H1 (cell line): ENCODE measurements at regions not wholly inside any gene's neighbourhood (a gene's known extent, or its start where the extent isn't known, plus 50 kb on each side); places are given as distances from the start of the nearest gene placed in this dataset.

Source experiments
- CREB1 ChIP-seq: IDR thresholded peaks from 2 replicates; pipeline ENCODE4 v1.6.1; 2012; ENCODE audit warnings: inconsistent platforms
- CTCF ChIP-seq, 3 experiments: IDR thresholded peaks; 1 replicate in 2 of 3; 2 replicates in 1 of 3; pipeline versions ENCODE4 v1.5.1 to v1.6.1; 2011; ENCODE audit warnings: low read length in 3 of 3, mild to moderate bottlenecking in 3 of 3, inconsistent platforms in 2 of 3, low read depth in 1 of 3, moderate library complexity in 1 of 3; ENCODE audit not compliant: insufficient read depth in 1 of 3; ENCODE audit errors: control extremely low read depth in 1 of 3
- EP300 ChIP-seq, 2 experiments: IDR thresholded peaks; 1 replicate in 1 of 2; 2 replicates in 1 of 2; pipeline ENCODE4 v1.6.1; 2011 to 2012; ENCODE audit warnings: low read depth in 2 of 2, low read length in 2 of 2, mild to moderate bottlenecking in 2 of 2, borderline replicate concordance in 1 of 2, inconsistent platforms in 1 of 2, moderate library complexity in 1 of 2
- HDAC6 ChIP-seq: IDR thresholded peaks from one replicate; pipeline ENCODE4 v1.7.1; 2012; ENCODE audit warnings: low read depth, mild to moderate bottlenecking, inconsistent platforms, low read length, moderate library complexity
- JUND ChIP-seq: IDR thresholded peaks from 2 replicates; pipeline ENCODE4 v1.6.1; 2011; ENCODE audit warnings: mild to moderate bottlenecking, improper control_type of control experiment, low read length
- NRF1 ChIP-seq: IDR thresholded peaks from 2 replicates; pipeline ENCODE4 v1.6.1; 2011; ENCODE audit warnings: mild to moderate bottlenecking, low read depth, low read length, improper control_type of control experiment
- PHF8 ChIP-seq: fragments of 200-600 bp; sonication (generic); conservative IDR thresholded peaks from 2 replicates; pipeline ENCODE4 v1.7.1; 2012; ENCODE audit warnings: low read depth, mild to moderate bottlenecking, inconsistent platforms, low read length, moderate library complexity
- POLR2A ChIP-seq, 2 experiments: IDR thresholded peaks; 1 replicate in 1 of 2; 2 replicates in 1 of 2; pipeline ENCODE4 v1.6.1; 2011; ENCODE audit warnings: low read depth in 2 of 2, low read length in 2 of 2, mild to moderate bottlenecking in 2 of 2; ENCODE audit errors: control extremely low read depth in 1 of 2
- POLR2AphosphoS5 ChIP-seq: IDR thresholded peaks from 2 replicates; pipeline ENCODE4 v1.6.1; 2011; ENCODE audit warnings: low read depth, low read length
- SP1 ChIP-seq: IDR thresholded peaks from 2 replicates; pipeline ENCODE4 v1.6.1; 2011; ENCODE audit warnings: low read depth, low read length
- SRF ChIP-seq: IDR thresholded peaks from 2 replicates; pipeline ENCODE4 v1.6.1; 2011; ENCODE audit warnings: mild to moderate bottlenecking, low read depth, low read length, moderate library complexity
- TF ChIP-seq, protein P1 (sequence below): IDR thresholded peaks from 2 replicates; pipeline ENCODE4 v1.6.1; 2012; ENCODE audit warnings: inconsistent platforms
- TF ChIP-seq, protein P2 (sequence below): fragments of 300-600 bp; sonication (generic); IDR thresholded peaks from 2 replicates; pipeline ENCODE4 v1.7.1; 2012; ENCODE audit warnings: low read length, moderate library complexity, mild to moderate bottlenecking, inconsistent platforms; ENCODE audit not compliant: insufficient replicate concordance

GRCh38 chr9:21585756-21586752, 103.9 kb upstream of the IFNE start:
- no peak for TF ChIP-seq PHF8
- TF ChIP-seq JUND = no peak
- no peak for TF ChIP-seq CREB1
- no peak for TF ChIP-seq NRF1
- TF ChIP-seq HDAC6 = no peak
- TF ChIP-seq POLR2A (IDR thresholded peaks at IDR 0.05; ENCODE audit: control extremely low read depth in 1 of 2, low read depth in 2 of 2, low read length in 2 of 2) = no peak
- TF ChIP-seq CTCF (IDR thresholded peaks at IDR 0.05; ENCODE audit: control extremely low read depth in 1 of 3, insufficient read depth in 1 of 3, low read depth in 1 of 3, low read length in 3 of 3) = no peak
- TF ChIP-seq POLR2AphosphoS5 = no peak
- TF ChIP-seq, protein P1, sequence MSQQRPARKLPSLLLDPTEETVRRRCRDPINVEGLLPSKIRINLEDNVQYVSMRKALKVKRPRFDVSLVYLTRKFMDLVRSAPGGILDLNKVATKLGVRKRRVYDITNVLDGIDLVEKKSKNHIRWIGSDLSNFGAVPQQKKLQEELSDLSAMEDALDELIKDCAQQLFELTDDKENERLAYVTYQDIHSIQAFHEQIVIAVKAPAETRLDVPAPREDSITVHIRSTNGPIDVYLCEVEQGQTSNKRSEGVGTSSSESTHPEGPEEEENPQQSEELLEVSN = no peak
- TF ChIP-seq EP300 (IDR thresholded peaks at IDR 0.05; ENCODE audit: borderline replicate concordance in 1 of 2, low read depth in 2 of 2, low read length in 2 of 2) = no peak
- TF ChIP-seq SRF = no peak
- TF ChIP-seq, protein P2, sequence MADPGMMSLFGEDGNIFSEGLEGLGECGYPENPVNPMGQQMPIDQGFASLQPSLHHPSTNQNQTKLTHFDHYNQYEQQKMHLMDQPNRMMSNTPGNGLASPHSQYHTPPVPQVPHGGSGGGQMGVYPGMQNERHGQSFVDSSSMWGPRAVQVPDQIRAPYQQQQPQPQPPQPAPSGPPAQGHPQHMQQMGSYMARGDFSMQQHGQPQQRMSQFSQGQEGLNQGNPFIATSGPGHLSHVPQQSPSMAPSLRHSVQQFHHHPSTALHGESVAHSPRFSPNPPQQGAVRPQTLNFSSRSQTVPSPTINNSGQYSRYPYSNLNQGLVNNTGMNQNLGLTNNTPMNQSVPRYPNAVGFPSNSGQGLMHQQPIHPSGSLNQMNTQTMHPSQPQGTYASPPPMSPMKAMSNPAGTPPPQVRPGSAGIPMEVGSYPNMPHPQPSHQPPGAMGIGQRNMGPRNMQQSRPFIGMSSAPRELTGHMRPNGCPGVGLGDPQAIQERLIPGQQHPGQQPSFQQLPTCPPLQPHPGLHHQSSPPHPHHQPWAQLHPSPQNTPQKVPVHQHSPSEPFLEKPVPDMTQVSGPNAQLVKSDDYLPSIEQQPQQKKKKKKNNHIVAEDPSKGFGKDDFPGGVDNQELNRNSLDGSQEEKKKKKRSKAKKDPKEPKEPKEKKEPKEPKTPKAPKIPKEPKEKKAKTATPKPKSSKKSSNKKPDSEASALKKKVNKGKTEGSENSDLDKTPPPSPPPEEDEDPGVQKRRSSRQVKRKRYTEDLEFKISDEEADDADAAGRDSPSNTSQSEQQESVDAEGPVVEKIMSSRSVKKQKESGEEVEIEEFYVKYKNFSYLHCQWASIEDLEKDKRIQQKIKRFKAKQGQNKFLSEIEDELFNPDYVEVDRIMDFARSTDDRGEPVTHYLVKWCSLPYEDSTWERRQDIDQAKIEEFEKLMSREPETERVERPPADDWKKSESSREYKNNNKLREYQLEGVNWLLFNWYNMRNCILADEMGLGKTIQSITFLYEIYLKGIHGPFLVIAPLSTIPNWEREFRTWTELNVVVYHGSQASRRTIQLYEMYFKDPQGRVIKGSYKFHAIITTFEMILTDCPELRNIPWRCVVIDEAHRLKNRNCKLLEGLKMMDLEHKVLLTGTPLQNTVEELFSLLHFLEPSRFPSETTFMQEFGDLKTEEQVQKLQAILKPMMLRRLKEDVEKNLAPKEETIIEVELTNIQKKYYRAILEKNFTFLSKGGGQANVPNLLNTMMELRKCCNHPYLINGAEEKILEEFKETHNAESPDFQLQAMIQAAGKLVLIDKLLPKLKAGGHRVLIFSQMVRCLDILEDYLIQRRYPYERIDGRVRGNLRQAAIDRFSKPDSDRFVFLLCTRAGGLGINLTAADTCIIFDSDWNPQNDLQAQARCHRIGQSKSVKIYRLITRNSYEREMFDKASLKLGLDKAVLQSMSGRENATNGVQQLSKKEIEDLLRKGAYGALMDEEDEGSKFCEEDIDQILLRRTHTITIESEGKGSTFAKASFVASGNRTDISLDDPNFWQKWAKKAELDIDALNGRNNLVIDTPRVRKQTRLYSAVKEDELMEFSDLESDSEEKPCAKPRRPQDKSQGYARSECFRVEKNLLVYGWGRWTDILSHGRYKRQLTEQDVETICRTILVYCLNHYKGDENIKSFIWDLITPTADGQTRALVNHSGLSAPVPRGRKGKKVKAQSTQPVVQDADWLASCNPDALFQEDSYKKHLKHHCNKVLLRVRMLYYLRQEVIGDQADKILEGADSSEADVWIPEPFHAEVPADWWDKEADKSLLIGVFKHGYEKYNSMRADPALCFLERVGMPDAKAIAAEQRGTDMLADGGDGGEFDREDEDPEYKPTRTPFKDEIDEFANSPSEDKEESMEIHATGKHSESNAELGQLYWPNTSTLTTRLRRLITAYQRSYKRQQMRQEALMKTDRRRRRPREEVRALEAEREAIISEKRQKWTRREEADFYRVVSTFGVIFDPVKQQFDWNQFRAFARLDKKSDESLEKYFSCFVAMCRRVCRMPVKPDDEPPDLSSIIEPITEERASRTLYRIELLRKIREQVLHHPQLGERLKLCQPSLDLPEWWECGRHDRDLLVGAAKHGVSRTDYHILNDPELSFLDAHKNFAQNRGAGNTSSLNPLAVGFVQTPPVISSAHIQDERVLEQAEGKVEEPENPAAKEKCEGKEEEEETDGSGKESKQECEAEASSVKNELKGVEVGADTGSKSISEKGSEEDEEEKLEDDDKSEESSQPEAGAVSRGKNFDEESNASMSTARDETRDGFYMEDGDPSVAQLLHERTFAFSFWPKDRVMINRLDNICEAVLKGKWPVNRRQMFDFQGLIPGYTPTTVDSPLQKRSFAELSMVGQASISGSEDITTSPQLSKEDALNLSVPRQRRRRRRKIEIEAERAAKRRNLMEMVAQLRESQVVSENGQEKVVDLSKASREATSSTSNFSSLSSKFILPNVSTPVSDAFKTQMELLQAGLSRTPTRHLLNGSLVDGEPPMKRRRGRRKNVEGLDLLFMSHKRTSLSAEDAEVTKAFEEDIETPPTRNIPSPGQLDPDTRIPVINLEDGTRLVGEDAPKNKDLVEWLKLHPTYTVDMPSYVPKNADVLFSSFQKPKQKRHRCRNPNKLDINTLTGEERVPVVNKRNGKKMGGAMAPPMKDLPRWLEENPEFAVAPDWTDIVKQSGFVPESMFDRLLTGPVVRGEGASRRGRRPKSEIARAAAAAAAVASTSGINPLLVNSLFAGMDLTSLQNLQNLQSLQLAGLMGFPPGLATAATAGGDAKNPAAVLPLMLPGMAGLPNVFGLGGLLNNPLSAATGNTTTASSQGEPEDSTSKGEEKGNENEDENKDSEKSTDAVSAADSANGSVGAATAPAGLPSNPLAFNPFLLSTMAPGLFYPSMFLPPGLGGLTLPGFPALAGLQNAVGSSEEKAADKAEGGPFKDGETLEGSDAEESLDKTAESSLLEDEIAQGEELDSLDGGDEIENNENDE = no peak
- TF ChIP-seq SP1 = no peak
